Activated T-helper 1 cell treated with Interleukin-2 at 50 U/mL for 16 hours (primary cell): ENCODE measurements at regions not wholly inside any gene's neighbourhood (a gene's known extent, or its start where the extent isn't known, plus 50 kb on each side); places are given as distances from the start of the nearest gene placed in this dataset.

Source experiments
- DNase-seq: peaks from one replicate; pipeline ENCODE4 v3.0.0-alpha.2; 2020; ENCODE audit warnings: low read depth

- DNase-seq = no peak
These were observed 714.8 kb downstream of the TLR4 start for GRCh38 chr9:118418887-118419565.

- DNase-seq = no peak
These were observed 715.5 kb downstream of the TLR4 start for GRCh38 chr9:118419676-118420075.

- DNase-seq = no peak
These were observed 718.3 kb downstream of the TLR4 start for GRCh38 chr9:118422508-118422907.

GRCh38 chr9:118423021-118423420 lies 718.8 kb downstream of the TLR4 start:
- DNase-seq = no peak

- DNase-seq = no peak
These were observed 719.5 kb downstream of the TLR4 start for GRCh38 chr9:118423721-118424120.

- no peak for DNase-seq
These were observed 722.6 kb downstream of the TLR4 start for GRCh38 chr9:118426772-118427171.

- no peak for DNase-seq
These were observed 734.6 kb downstream of the TLR4 start for GRCh38 chr9:118438810-118439209.

- no peak for DNase-seq
These were observed 735.2 kb downstream of the TLR4 start for GRCh38 chr9:118439441-118439840.

- DNase-seq = no peak
These were observed 740.2 kb downstream of the TLR4 start for GRCh38 chr9:118444403-118444802.

- no peak for DNase-seq
These were observed 742.9 kb downstream of the TLR4 start for GRCh38 chr9:118446943-118447639.

GRCh38 chr9:118449554-118449953 lies 745.4 kb downstream of the TLR4 start:
- no peak for DNase-seq

- DNase-seq = no peak
These were observed 751.1 kb downstream of the TLR4 start for GRCh38 chr9:118455259-118455658.

GRCh38 chr9:118455788-118456187 lies 751.6 kb downstream of the TLR4 start:
- no peak for DNase-seq

GRCh38 chr9:118457171-118458000 lies 753.2 kb downstream of the TLR4 start:
- DNase-seq = no peak

GRCh38 chr9:118459913-118460312 lies 755.7 kb downstream of the TLR4 start:
- no peak for DNase-seq

- DNase-seq = no peak
These were observed 759.2 kb downstream of the TLR4 start for GRCh38 chr9:118463419-118463818.

- DNase-seq = no peak
These were observed 769.3 kb downstream of the TLR4 start for GRCh38 chr9:118473521-118473920.

- no peak for DNase-seq
These were observed 774.5 kb downstream of the TLR4 start for GRCh38 chr9:118478752-118479151.

GRCh38 chr9:118482306-118482705 lies 778.1 kb downstream of the TLR4 start:
- DNase-seq = no peak

- no peak for DNase-seq
These were observed 779.5 kb downstream of the TLR4 start for GRCh38 chr9:118483677-118484076.

- DNase-seq = no peak
These were observed 799.0 kb downstream of the TLR4 start for GRCh38 chr9:118503236-118503635.

GRCh38 chr9:118510711-118511110 lies 806.5 kb downstream of the TLR4 start:
- DNase-seq = no peak

GRCh38 chr9:118515947-118516346 lies 811.7 kb downstream of the TLR4 start:
- no peak for DNase-seq
